GM12878 (cell line): ENCODE measurements at regions not wholly inside any gene's neighbourhood (a gene's known extent, or its start where the extent isn't known, plus 50 kb on each side); places are given as distances from the start of the nearest gene placed in this dataset.

Experiments
- ATAC-seq: fragments of 200-7000 bp; cut with Tn5 transposase; 3 replicates; pipeline ENCODE4 v1.9.1; 2020; ENCODE audit warnings: mild to moderate bottlenecking, moderate library complexity
- BruUV-seq: library from RNA; stranded (reverse); fragments of 400-500 nt; replicated peaks from 2 replicates; lab custom pipeline; 2021; lab: Mats Ljungman, UMichigan
- CTCF ChIA-PET: fragments of 300-600 bp; sonication (Branson Sonifier 250); formaldehyde crosslinking; extraction: SDS; loops from one replicate; lab custom pipeline; 2021; ENCODE audit warnings: inconsistent platforms; lab: Yijun Ruan, JAX
- POLR2A ChIA-PET: fragments of 350-600 bp; formaldehyde crosslinking; extraction: SDS; loops from one replicate; lab custom pipeline; 2021; ENCODE audit warnings: inconsistent platforms; lab: Charles Lee
- RAD21 ChIA-PET: fragments of 300-600 bp; sonication (Branson Sonifier 250); formaldehyde crosslinking; loops from one replicate; lab custom pipeline; 2023; ENCODE audit warnings: antibody characterized with exemption; ENCODE audit not compliant: unreplicated experiment; lab: Charles Lee
- SMC1A ChIA-PET: fragments of 300-600 bp; sonication (Branson Sonifier 250); formaldehyde crosslinking; loops from one replicate; lab custom pipeline; 2023; ENCODE audit not compliant: unreplicated experiment, uncharacterized antibody; lab: Charles Lee
- DNase-seq: peaks from one replicate; pipeline ENCODE4 v3.0.0-alpha.2; 2011; ENCODE audit warnings: low read depth, low spot score
- FAIRE-seq: peaks from 3 replicates; lab custom pipeline; 2011; peaks lifted over from hg19 to GRCh38; lab: Jason Lieb, UNC
- H2AFZ ChIP-seq: 2 replicates; pipeline ENCODE4 v1.6.0; 2011; ENCODE audit warnings: low read depth, low read length, control low read depth; ENCODE audit not compliant: control insufficient read depth
- H3K27ac ChIP-seq: 2 replicates; pipeline ENCODE4 v1.5.1; 2011; ENCODE audit warnings: control low read depth; ENCODE audit not compliant: control insufficient read depth, insufficient read depth
- H3K27me3 ChIP-seq, 2 experiments: replicated peaks in 1 of 2; 2 replicates each; pipeline versions ENCODE4 v1.6.0 to v1.6.1; 2011; ENCODE audit warnings: low read length in 1 of 2; ENCODE audit not compliant: control insufficient read depth in 2 of 2, insufficient read depth in 2 of 2
- H3K36me3 ChIP-seq, 2 experiments: 2 replicates each; pipeline ENCODE4 v1.5.1; 2011; ENCODE audit warnings: low read length in 1 of 2; ENCODE audit not compliant: control insufficient read depth in 2 of 2, insufficient read depth in 2 of 2
- H3K4me1 ChIP-seq: 2 replicates; pipeline ENCODE4 v1.6.1; 2011; ENCODE audit warnings: mild to moderate bottlenecking, low read length, moderate library complexity, mixed read lengths; ENCODE audit not compliant: control insufficient read depth, insufficient read depth
- H3K4me2 ChIP-seq: 2 replicates; pipeline ENCODE4 v1.6.0; 2011; ENCODE audit warnings: control low read depth; ENCODE audit not compliant: control insufficient read depth, insufficient read depth
- H3K4me3 ChIP-seq: fragments of 200-600 bp; sonication (generic); 2 replicates; pipeline ENCODE4 v1.5.1; 2016
- H3K79me2 ChIP-seq: 2 replicates; pipeline ENCODE4 v1.6.0; 2011; ENCODE audit warnings: low read length; ENCODE audit not compliant: control insufficient read depth, insufficient read depth
- H3K9ac ChIP-seq: 2 replicates; pipeline ENCODE4 v1.8.0; 2011; ENCODE audit warnings: low read length, control low read depth, mixed read lengths; ENCODE audit not compliant: control insufficient read depth, insufficient read depth
- H3K9me3 ChIP-seq: replicated peaks from 3 replicates; pipeline ENCODE4 v1.5.1; 2011; ENCODE audit warnings: mild to moderate bottlenecking, low read length; ENCODE audit not compliant: control insufficient read depth, insufficient read depth
- H4K20me1 ChIP-seq: 2 replicates; pipeline ENCODE4 v1.6.0; 2011; ENCODE audit not compliant: control insufficient read depth, insufficient read depth
- BCL3 ChIP-seq: IDR thresholded peaks from 2 replicates; pipeline ENCODE4 v1.6.1; 2011; ENCODE audit warnings: borderline replicate concordance, low read depth, mild to moderate bottlenecking, moderate library complexity, low read length; ENCODE audit not compliant: insufficient read depth, poor library complexity, severe bottlenecking
- EP300 ChIP-seq, 2 experiments: fragments of 150-350 bp in 1 of 2; IDR thresholded peaks; 2 replicates each; pipeline ENCODE4 v1.6.1; 2011 to 2012; ENCODE audit warnings: low read depth in 2 of 2, low read length in 2 of 2, borderline replicate concordance in 1 of 2, improper control_type of control experiment in 1 of 2, inconsistent platforms in 1 of 2; ENCODE audit not compliant: control insufficient read depth in 1 of 2
- ETV6 ChIP-seq, 2 experiments: fragments of 450-650 bp in 1 of 2; IDR thresholded peaks in 1 of 2; conservative IDR thresholded peaks in 1 of 2; 2 replicates each; pipeline ENCODE4 v1.6.1; 2014; ENCODE audit warnings: antibody characterized with exemption in 1 of 2, borderline replicate concordance in 1 of 2, low read depth in 1 of 2, mild to moderate bottlenecking in 1 of 2, moderate library complexity in 1 of 2
- MEF2B ChIP-seq: fragments of 450-650 bp; IDR thresholded peaks from 2 replicates; pipeline ENCODE4 v1.6.1; 2018; ENCODE audit warnings: mild to moderate bottlenecking, moderate library complexity; ENCODE audit not compliant: partially characterized antibody, poor library complexity, severe bottlenecking
- POLR2AphosphoS2 ChIP-seq: IDR thresholded peaks from 2 replicates; pipeline ENCODE4 v1.6.1; 2011; ENCODE audit warnings: low read depth, mild to moderate bottlenecking, low read length, improper control_type of control experiment, moderate library complexity
- ZBTB40 ChIP-seq: fragments of 450-650 bp; IDR thresholded peaks from 2 replicates; pipeline ENCODE4 v1.6.1; 2016; ENCODE audit warnings: mild to moderate bottlenecking, moderate library complexity, borderline replicate concordance
- WGBS: methylation state at CpG from one replicate; pipeline ENCODE4 v1.1.6; 2016; ENCODE audit warnings: low lambda C conversion rate; ENCODE audit not compliant: insufficient replicate concordance, insufficient coverage; ENCODE audit errors: missing lambda C conversion rate; 5-methylcytosine and 5-hydroxymethylcytosine counted together
- in situ Hi-C: fragments of 300-500 bp; cut with MboI; formaldehyde crosslinking; loops from 9 replicates; pipeline ENCODE4 v1.14.3; 2018; ENCODE audit warnings: mixed read lengths
- intact Hi-C: fragments of 100-400 bp; cut with micrococcal nuclease; formaldehyde crosslinking; loops from one replicate; pipeline ENCODE4 v1.14.2; 2022; ENCODE audit not compliant: unreplicated experiment

- no peak for TF ChIP-seq EP300 (IDR thresholded peaks at IDR 0.05; ENCODE audit: borderline replicate concordance in 1 of 2, control insufficient read depth in 1 of 2, low read depth in 2 of 2, low read length in 2 of 2)
Observed at GRCh38 chr3:73210759-73211158, 149.3 kb downstream of the EBLN2 start (continued).

GRCh38 chr3:73212683-73213082 lies 151.2 kb downstream of the EBLN2 start:
- ChIA-PET CTCF (no interaction called here), POLR2A (no interaction called here), RAD21 (no interaction called here), SMC1A (no interaction called here)
- intact Hi-C loops = no loop called here
- H4K20me1 ChIP-seq = no peaks in the 10 kb centered on the region
- H3K9ac ChIP-seq = no peak overlapping the region
- peaks cover 0 to 3% of the 10 kb centered on the region in 2 experiments; a peak in 1 of 4 replicates for H3K27me3 ChIP-seq
- H3K4me2 ChIP-seq = no peak overlapping the region
- DNase-seq (no peak), ATAC-seq (no peak), FAIRE-seq (no peak)
- BruUV-seq = no TSS peak
- no peaks in the 10 kb centered on the region for H3K36me3 ChIP-seq
- no peak overlapping the region for H2AFZ ChIP-seq
- no peak overlapping the region for H3K4me3 ChIP-seq
- H3K79me2 ChIP-seq = no peaks in the 10 kb centered on the region
- no peaks in the 10 kb centered on the region for H3K4me1 ChIP-seq
- no peaks in the 10 kb centered on the region for H3K9me3 ChIP-seq
- in situ Hi-C loops = no loop called here
- no peak overlapping the region for H3K27ac ChIP-seq
- WGBS = 15% methylated on average over 3 of the region's 3 CpGs
- no peak for TF ChIP-seq BCL3
- TF ChIP-seq MEF2B = no peak
- TF ChIP-seq ETV6 (conservative IDR thresholded peaks at IDR 0.05 in 1 of 2, IDR thresholded peaks at IDR 0.05 in 1 of 2; ENCODE audit: borderline replicate concordance in 1 of 2, low read depth in 1 of 2) = no peak
- TF ChIP-seq POLR2AphosphoS2 = no peak
- TF ChIP-seq ZBTB40 = no peak
